GM12873 (cell line): ENCODE measurements at regions not wholly inside any gene's neighbourhood (a gene's known extent, or its start where the extent isn't known, plus 50 kb on each side); places are given as distances from the start of the nearest gene placed in this dataset.
A peak's percentile ranks its signal among the peaks of the same experiment; 100 is the strongest.

Source experiments
- CTCF ChIP-seq: IDR thresholded peaks from 2 replicates; pipeline ENCODE4 v1.5.1; 2012; ENCODE audit warnings: low read depth, mild to moderate bottlenecking, moderate library complexity, low read length, control low read depth; ENCODE audit not compliant: insufficient read depth; ENCODE audit errors: missing control alignments

- no peak for TF ChIP-seq CTCF
Observed at GRCh38 chr1:200296091-200296661, 113.7 kb downstream of the ZNF281 start.

GRCh38 chr1:200294241-200294640 lies 115.6 kb downstream of the ZNF281 start:
- no peak for TF ChIP-seq CTCF

- TF ChIP-seq CTCF, result no peak
Observed at GRCh38 chr1:200292699-200293098, 117.1 kb downstream of the ZNF281 start.

- no peak for TF ChIP-seq CTCF
Observed at GRCh38 chr1:200291106-200291505, 118.7 kb downstream of the ZNF281 start.

GRCh38 chr1:200290010-200290685 lies 119.7 kb downstream of the ZNF281 start:
- TF ChIP-seq CTCF, result peak; percentile 15

GRCh38 chr1:200288226-200288625 lies 121.6 kb downstream of the ZNF281 start:
- no peak for TF ChIP-seq CTCF

GRCh38 chr1:200282497-200283122 lies 127.2 kb downstream of the ZNF281 start:
- TF ChIP-seq CTCF, result no peak
